ENCODE measurements at regions not wholly inside any gene's neighbourhood (a gene's known extent, or its start where the extent isn't known, plus 50 kb on each side); places are given as distances from the start of the nearest gene placed in this dataset.
A peak's percentile ranks its signal among the peaks of the same experiment; 100 is the strongest.
"Not testable (repeated sequence)": the region's sequence is repeated elsewhere in the genome, so short reads cannot be mapped to it uniquely, and the experiment has no call there.

- peaks cover 48% of the 10 kb centered on the region for H3K4me1 Mint-ChIP-seq
- ATAC-seq; H3K36me3 Mint-ChIP-seq; DNase-seq; H3K27ac Mint-ChIP-seq; H3K4me3 Mint-ChIP-seq; H3K9me3 Mint-ChIP-seq (ENCODE audit: low read depth); H3K27me3 Mint-ChIP-seq: not testable (repeated sequence)
- CTCF ChIA-PET, result interaction anchor here (0.8 to 7.3 kb wide), 25 partner anchors 10 to 591 kb away, joined by 3 to 82 read pairs (median 5); partner anchors contain the start of gene SFMBT2
These were observed 340.9 kb upstream of the PRKCQ start for GRCh38 chr10:6921026-6921425.

DNA sequence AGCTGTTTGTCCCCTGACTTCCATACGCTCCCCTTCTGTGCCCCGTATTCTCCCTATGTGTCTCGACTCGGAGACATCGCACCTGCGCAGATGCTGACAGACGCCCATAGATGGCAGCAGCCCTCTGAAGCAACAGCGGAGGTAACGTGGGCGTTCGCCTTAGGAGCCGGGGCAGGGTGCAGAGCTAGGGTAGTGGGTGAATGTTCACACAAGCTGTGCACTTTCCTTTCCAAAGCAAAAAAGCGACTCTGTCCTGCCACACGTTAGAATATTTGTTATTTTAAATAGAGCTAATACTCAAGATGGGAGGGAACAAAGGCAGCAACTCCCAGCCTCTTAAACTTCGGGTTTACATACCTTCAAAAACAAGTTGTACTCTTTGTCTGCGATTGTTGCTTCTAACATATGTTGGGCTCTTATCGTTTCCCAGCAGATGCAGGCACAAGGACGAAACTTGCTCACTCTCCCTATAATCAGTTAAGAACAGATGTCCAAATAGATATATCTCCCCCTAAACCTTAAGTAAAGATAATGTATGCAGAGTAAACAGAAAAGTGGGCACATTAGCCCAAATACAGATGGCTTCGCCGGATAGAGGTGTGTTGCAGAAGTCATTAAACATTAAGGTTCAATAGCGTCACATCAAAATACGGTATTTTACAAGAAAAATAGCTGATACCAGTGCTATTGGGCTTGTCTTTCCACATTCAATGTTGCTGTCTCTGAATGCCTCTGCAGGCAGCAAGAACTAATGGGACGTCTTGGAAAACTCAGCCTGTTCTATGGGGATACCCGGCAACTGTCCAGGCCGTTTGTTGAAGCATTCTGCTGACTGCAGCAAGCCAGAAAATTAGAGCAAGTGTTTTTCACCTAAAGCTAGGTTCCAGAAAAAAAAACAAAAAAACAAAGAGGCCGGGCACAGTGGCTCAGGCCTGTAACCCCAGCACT, 340.3 kb upstream of the PRKCQ start:
- Mint-ChIP-seq H3K27me3 (no peaks in the 10 kb centered on the region), H3K9me3 (ENCODE audit: low read depth) (no peaks in the 10 kb centered on the region), H3K36me3 (peaks cover 6% of the 10 kb centered on the region), H3K27ac (peak overlapping the region; percentile 13), H3K4me1 (peaks cover 42% of the 10 kb centered on the region), H3K4me3 (no peak overlapping the region)
- DNase-seq, result peak; percentile 91
- CTCF ChIA-PET, result interaction anchor here (0.6 to 7.3 kb wide), 76 partner anchors 7 to 767 kb away, joined by 3 to 82 read pairs (median 4); partner anchors contain the start of gene SFMBT2
- ATAC-seq, result peak; percentile 99

GRCh38 chr10:6919077-6919476, 339.0 kb upstream of the PRKCQ start:
- Mint-ChIP-seq H3K36me3 (peaks cover 2% of the 10 kb centered on the region), H3K4me1 (peaks cover 29% of the 10 kb centered on the region), H3K4me3 (no peak overlapping the region), H3K9me3 (ENCODE audit: low read depth) (no peaks in the 10 kb centered on the region), H3K27ac (no peak overlapping the region), H3K27me3 (no peaks in the 10 kb centered on the region)
- CTCF ChIA-PET, result interaction anchor here (0.6 to 7.3 kb wide), 36 partner anchors 9 to 768 kb away, joined by 3 to 82 read pairs (median 5); partner anchors contain the start of gene SFMBT2
- DNase-seq, result no peak
- no peak for ATAC-seq

GRCh38 chr10:6918305-6918704, 338.2 kb upstream of the PRKCQ start:
- peaks cover 26% of the 10 kb centered on the region for H3K4me1 Mint-ChIP-seq
- H3K27me3 Mint-ChIP-seq, result no peaks in the 10 kb centered on the region
- H3K27ac Mint-ChIP-seq, result no peak overlapping the region
- H3K9me3 Mint-ChIP-seq (ENCODE audit: low read depth), result no peaks in the 10 kb centered on the region
- peaks cover 2% of the 10 kb centered on the region for H3K36me3 Mint-ChIP-seq
- CTCF ChIA-PET, result interaction anchor here (0.6 to 7.3 kb wide), 31 partner anchors 9 to 570 kb away, joined by 3 to 82 read pairs (median 5); partner anchors contain the start of gene SFMBT2
- ATAC-seq (peak; percentile 66), DNase-seq (peak; percentile 85)
- H3K4me3 Mint-ChIP-seq, result no peak overlapping the region

DNA sequence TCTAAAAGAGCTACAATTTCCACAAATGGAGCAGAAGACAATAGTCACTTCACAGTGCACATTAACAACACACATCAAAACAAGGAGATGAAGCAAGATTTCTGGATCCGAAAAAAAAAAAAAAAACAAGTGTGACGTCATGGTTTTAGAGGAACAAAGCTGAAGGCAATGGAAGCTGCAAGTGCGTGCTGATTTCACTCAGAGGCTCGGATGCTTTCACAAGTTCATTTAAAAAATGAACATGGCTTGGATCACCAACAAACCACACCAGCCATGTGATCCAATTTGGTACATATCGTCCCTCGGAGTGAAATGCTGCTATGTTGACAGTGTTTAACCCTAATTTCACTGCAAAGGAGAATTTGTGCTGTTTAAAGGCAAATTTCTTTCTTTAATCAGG, 337.0 kb upstream of the PRKCQ start:
- Mint-ChIP-seq H3K4me1 (peaks cover 23% of the 10 kb centered on the region), H3K36me3 (no peaks in the 10 kb centered on the region), H3K4me3 (no peak overlapping the region), H3K27ac (no peak overlapping the region), H3K9me3 (ENCODE audit: low read depth) (no peaks in the 10 kb centered on the region), H3K27me3 (no peaks in the 10 kb centered on the region)
- DNase-seq (no peak), ATAC-seq (no peak)
- CTCF ChIA-PET, result interaction anchor here (1.2 to 7.3 kb wide), 7 partner anchors 11 to 501 kb away, joined by 3 to 82 read pairs (median 15); partner anchors contain the start of gene SFMBT2

DNA sequence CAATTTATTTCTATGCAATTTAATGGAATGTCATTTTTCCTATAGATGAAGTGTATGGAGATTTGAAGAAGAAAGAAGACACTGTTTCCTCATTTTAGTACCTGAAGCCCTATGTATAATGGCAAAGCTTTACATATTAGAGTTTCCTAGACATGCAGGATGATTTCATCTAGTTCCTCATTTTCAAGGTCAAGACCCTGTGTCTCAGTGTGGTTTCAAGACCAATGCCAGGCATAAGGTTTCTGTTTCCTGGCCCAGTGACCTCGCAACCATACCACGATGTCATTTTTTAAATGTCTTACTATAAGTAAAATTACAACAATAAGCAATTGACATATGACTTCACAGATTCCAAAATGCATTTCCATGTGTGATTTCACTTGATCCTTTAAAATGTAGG, 336.5 kb upstream of the PRKCQ start:
- H3K27me3 Mint-ChIP-seq, result no peaks in the 10 kb centered on the region
- H3K27ac Mint-ChIP-seq, result no peak overlapping the region
- CTCF ChIA-PET, result interaction anchor here (1.2 to 7.3 kb wide), 6 partner anchors 11 to 502 kb away, joined by 3 to 80 read pairs (median 10); partner anchors contain the start of gene SFMBT2
- H3K4me1 Mint-ChIP-seq, result peaks cover 23% of the 10 kb centered on the region
- H3K36me3 Mint-ChIP-seq, result no peaks in the 10 kb centered on the region
- no peak for DNase-seq
- H3K9me3 Mint-ChIP-seq (ENCODE audit: low read depth), result no peaks in the 10 kb centered on the region
- H3K4me3 Mint-ChIP-seq, result no peak overlapping the region
- ATAC-seq, result no peak

- Mint-ChIP-seq H3K27ac (no peak overlapping the region), H3K4me3 (no peak overlapping the region), H3K27me3 (no peaks in the 10 kb centered on the region), H3K36me3 (no peaks in the 10 kb centered on the region), H3K4me1 (peaks cover 19% of the 10 kb centered on the region), H3K9me3 (ENCODE audit: low read depth) (no peaks in the 10 kb centered on the region)
- DNase-seq (no peak), ATAC-seq (no peak)
- CTCF ChIA-PET, result interaction anchor here (0.6 to 7.3 kb wide), 6 partner anchors 206 to 615 kb away, joined by 3 to 80 read pairs (median 4); no protein-coding TSS in a partner anchor
These were observed 335.2 kb upstream of the PRKCQ start for GRCh38 chr10:6915307-6915706.

DNA sequence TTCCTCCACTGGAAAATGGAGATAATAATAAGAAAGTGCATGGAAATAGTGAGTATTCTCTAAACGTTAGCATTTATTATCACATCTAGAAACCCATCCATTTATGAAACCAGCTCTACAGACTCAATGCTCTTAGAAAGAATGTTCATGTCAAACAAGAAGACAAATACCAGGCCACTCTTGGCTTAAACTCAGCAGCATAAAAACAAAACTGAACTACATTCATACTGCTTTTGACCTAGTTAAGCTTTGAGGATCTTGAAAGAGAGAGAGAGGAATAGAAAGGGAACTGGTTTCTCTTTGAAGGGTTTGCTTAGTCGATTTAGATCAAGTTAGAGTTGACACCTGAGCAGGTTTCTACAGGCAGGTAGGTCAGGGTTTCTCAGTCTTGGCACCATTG, 332.9 kb upstream of the PRKCQ start:
- H3K9me3 Mint-ChIP-seq (ENCODE audit: low read depth), result peaks cover 2% of the 10 kb centered on the region

DNA sequence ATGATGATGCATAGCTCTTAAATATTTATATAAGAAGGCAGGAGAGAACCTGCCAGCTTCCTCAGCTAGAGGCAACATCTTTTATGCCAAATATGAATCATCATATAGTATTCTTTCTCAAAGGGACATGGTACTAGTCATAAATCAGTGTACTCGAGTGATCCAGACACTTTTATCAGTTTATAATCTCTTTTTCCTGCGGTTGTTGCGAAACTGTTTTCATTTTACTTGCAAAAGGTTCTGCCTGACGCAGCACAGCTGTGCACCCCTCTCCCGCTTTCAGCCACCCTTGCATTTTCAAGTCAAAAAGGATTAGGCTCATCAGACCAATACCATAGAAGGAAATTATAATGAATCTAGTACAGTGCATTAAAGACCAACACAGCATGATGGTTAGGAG, 332.3 kb upstream of the PRKCQ start:
- Mint-ChIP-seq H3K36me3 (no peaks in the 10 kb centered on the region), H3K27me3 (no peaks in the 10 kb centered on the region), H3K4me1 (peaks cover 7% of the 10 kb centered on the region), H3K4me3 (no peak overlapping the region), H3K9me3 (ENCODE audit: low read depth) (peaks cover 2% of the 10 kb centered on the region), H3K27ac (no peak overlapping the region)
- CTCF ChIA-PET, result interaction anchor here (0.8 kb wide), 3 partner anchors 74 to 613 kb away, joined by 3 read pairs; no protein-coding TSS in a partner anchor
- DNase-seq (no peak), ATAC-seq (no peak)

More for the DNA sequence above, 332.9 kb upstream of the PRKCQ start:
- DNase-seq (no peak), ATAC-seq (no peak)
- no peaks in the 10 kb centered on the region for H3K36me3 Mint-ChIP-seq
- CTCF ChIA-PET, result interaction anchor here (0.8 kb wide), 2 partner anchors 75 to 613 kb away, joined by 3 read pairs; no protein-coding TSS in a partner anchor
- no peaks in the 10 kb centered on the region for H3K27me3 Mint-ChIP-seq
- peaks cover 7% of the 10 kb centered on the region for H3K4me1 Mint-ChIP-seq
- no peak overlapping the region for H3K27ac Mint-ChIP-seq
- no peak overlapping the region for H3K4me3 Mint-ChIP-seq

DNA sequence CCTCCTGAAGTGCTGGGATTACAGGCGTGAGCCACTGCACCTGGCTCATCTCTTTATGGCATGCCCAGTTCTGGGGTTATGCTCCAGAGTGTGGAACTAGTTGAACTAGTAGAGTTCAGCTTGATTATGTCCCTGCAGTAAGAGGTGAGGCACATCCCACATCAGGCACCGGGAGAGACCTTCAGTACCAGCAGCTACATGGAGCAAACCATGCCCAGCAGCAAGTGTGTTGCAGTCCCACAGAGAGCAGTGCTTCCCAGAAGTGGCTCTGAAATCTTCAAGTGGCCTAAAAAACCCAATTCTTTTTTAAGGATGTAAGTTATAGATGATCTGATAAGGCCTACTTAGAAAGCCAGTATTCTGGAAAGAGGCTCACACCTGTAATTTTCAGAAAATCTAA, 331.9 kb upstream of the PRKCQ start:
- Mint-ChIP-seq H3K36me3 (no peaks in the 10 kb centered on the region), H3K4me1 (peaks cover 7% of the 10 kb centered on the region), H3K27me3 (no peaks in the 10 kb centered on the region), H3K9me3 (ENCODE audit: low read depth) (peaks cover 2% of the 10 kb centered on the region), H3K27ac (no peak overlapping the region), H3K4me3 (no peak overlapping the region)
- no peak for ATAC-seq
- CTCF ChIA-PET, result interaction anchor here (0.8 kb wide), 2 partner anchors 74 to 173 kb away, joined by 3 read pairs; no protein-coding TSS in a partner anchor
- DNase-seq, result no peak

- Mint-ChIP-seq H3K27me3 (peaks cover 6% of the 10 kb centered on the region), H3K4me3 (no peak overlapping the region), H3K36me3 (no peaks in the 10 kb centered on the region), H3K9me3 (ENCODE audit: low read depth) (peaks cover 2% of the 10 kb centered on the region), H3K27ac (no peak overlapping the region), H3K4me1 (no peaks in the 10 kb centered on the region)
- no peak for DNase-seq
- no peak for ATAC-seq
- CTCF ChIA-PET, result no interaction called here
These were observed 330.0 kb upstream of the PRKCQ start for GRCh38 chr10:6909905-6910560.

GRCh38 chr10:6907877-6908530, 327.9 kb upstream of the PRKCQ start:
- peaks cover 20% of the 10 kb centered on the region for H3K27me3 Mint-ChIP-seq
- no peak overlapping the region for H3K27ac Mint-ChIP-seq
- CTCF ChIA-PET, result no interaction called here
- peaks cover 2% of the 10 kb centered on the region for H3K9me3 Mint-ChIP-seq (ENCODE audit: low read depth)
- no peak for ATAC-seq
- no peaks in the 10 kb centered on the region for H3K36me3 Mint-ChIP-seq
- no peaks in the 10 kb centered on the region for H3K4me1 Mint-ChIP-seq
- DNase-seq, result no peak
- H3K4me3 Mint-ChIP-seq, result no peak overlapping the region

DNA sequence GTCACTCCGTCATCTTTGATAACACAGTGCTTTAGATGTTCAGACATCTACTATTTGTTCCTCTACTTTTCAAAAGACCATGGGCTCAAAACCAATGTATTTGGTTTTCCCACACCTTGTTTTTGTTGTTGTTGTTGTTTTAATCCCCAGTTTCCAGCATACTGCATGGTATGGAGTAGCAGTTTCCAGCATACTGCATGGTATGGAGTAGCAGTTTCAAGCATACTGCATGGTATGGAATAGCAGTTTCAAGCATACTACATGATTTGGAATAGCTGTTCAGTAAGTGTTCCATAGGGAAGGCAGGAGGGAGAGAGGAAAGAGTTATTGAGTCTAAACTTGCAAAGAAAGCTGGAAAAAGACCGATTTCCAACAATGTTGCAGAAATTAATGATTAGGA, 314.3 kb upstream of the PRKCQ start:
- Mint-ChIP-seq H3K36me3 (no peaks in the 10 kb centered on the region), H3K9me3 (ENCODE audit: low read depth) (no peaks in the 10 kb centered on the region), H3K27ac (no peak overlapping the region), H3K4me3 (no peak overlapping the region), H3K4me1 (no peaks in the 10 kb centered on the region), H3K27me3 (peaks cover 18% of the 10 kb centered on the region)
- DNase-seq, result no peak
- ATAC-seq, result no peak
- CTCF ChIA-PET, result no interaction called here

Measured in activated CD8-positive, alpha-beta memory T cell treated with anti-CD3 and anti-CD28 coated beads, Interleukin-2, amount 10 ng/mL, durations not matched to agents 7 days and 5 days (primary cell).